Mesendoderm (in vitro differentiated cells): ENCODE measurements at regions not wholly inside any gene's neighbourhood (a gene's known extent, or its start where the extent isn't known, plus 50 kb on each side); places are given as distances from the start of the nearest gene placed in this dataset.

ENCODE experiments used
- DNase-seq: peaks from one replicate; pipeline ENCODE4 v3.0.0; 2013
- H2AK5ac ChIP-seq: 2 replicates; pipeline ENCODE4 v1.6.1; 2013; ENCODE audit warnings: low read length, inconsistent platforms
- H2BK120ac ChIP-seq: 2 replicates; pipeline ENCODE4 v1.6.1; 2013; ENCODE audit warnings: low read depth, mild to moderate bottlenecking, low read length, moderate library complexity, mixed read lengths
- H2BK15ac ChIP-seq: replicated peaks from 2 replicates; pipeline ENCODE4 v1.6.1; 2013; ENCODE audit warnings: low read depth, mild to moderate bottlenecking, moderate library complexity
- H2BK5ac ChIP-seq: 2 replicates; pipeline ENCODE4 v1.6.1; 2013; ENCODE audit warnings: low read length, inconsistent platforms
- H3K18ac ChIP-seq: 2 replicates; pipeline ENCODE4 v1.6.1; 2013; ENCODE audit warnings: mild to moderate bottlenecking, low read length, mixed read lengths
- H3K23ac ChIP-seq: one replicate; pipeline ENCODE4 v1.6.1; 2013; ENCODE audit warnings: low read length
- H3K27ac ChIP-seq: 2 replicates; pipeline ENCODE4 v1.5.1; 2013; ENCODE audit warnings: low read depth, mild to moderate bottlenecking, inconsistent platforms, low read length, moderate library complexity
- H3K27me3 ChIP-seq: 2 replicates; pipeline ENCODE4 v1.6.1; 2013; ENCODE audit warnings: low read length, control low read depth, mild to moderate bottlenecking, inconsistent platforms; ENCODE audit not compliant: insufficient read depth, poor library complexity
- H3K36me3 ChIP-seq: 2 replicates; pipeline ENCODE4 v1.6.1; 2013; ENCODE audit warnings: low read length, inconsistent platforms; ENCODE audit not compliant: control insufficient read depth, insufficient read depth
- H3K4ac ChIP-seq: one replicate; pipeline ENCODE4 v1.6.1; 2013; ENCODE audit warnings: low read depth, mild to moderate bottlenecking, low read length, moderate library complexity
- H3K4me1 ChIP-seq: 2 replicates; pipeline ENCODE4 v1.6.1; 2013; ENCODE audit warnings: low read depth, low read length, inconsistent platforms; ENCODE audit not compliant: control insufficient read depth
- H3K4me2 ChIP-seq: 2 replicates; pipeline ENCODE4 v1.6.1; 2013; ENCODE audit warnings: low read length
- H3K4me3 ChIP-seq: 2 replicates; pipeline ENCODE4 v1.5.1; 2013; ENCODE audit warnings: mild to moderate bottlenecking, low read length
- H3K56ac ChIP-seq: one replicate; pipeline ENCODE4 v1.6.1; 2013; ENCODE audit warnings: low read length
- H3K79me1 ChIP-seq: 2 replicates; pipeline ENCODE4 v1.6.1; 2013; ENCODE audit warnings: low read length, inconsistent platforms
- H3K79me2 ChIP-seq: 2 replicates; pipeline ENCODE4 v1.6.1; 2013; ENCODE audit warnings: mild to moderate bottlenecking, low read length; ENCODE audit not compliant: control insufficient read depth, insufficient read depth
- H3K9ac ChIP-seq: 2 replicates; pipeline ENCODE4 v1.6.1; 2013; ENCODE audit warnings: low read length, inconsistent platforms
- H4K5ac ChIP-seq: one replicate; pipeline ENCODE4 v1.6.1; 2013; ENCODE audit warnings: low read length
- H4K8ac ChIP-seq: one replicate; pipeline ENCODE4 v1.6.1; 2013; ENCODE audit warnings: low read depth, mild to moderate bottlenecking, control low read depth, low read length, moderate library complexity
- WGBS: extraction: QIAGEN DNeasy Blood & Tissue Kit; methylation state at CpG from one replicate; pipeline ENCODE4 v1.1.7; 2013; ENCODE audit warnings: low lambda C conversion rate, missing lambda C conversion rate; ENCODE audit not compliant: insufficient coverage; ENCODE audit errors: extremely low coverage; 5-methylcytosine and 5-hydroxymethylcytosine counted together

DNA sequence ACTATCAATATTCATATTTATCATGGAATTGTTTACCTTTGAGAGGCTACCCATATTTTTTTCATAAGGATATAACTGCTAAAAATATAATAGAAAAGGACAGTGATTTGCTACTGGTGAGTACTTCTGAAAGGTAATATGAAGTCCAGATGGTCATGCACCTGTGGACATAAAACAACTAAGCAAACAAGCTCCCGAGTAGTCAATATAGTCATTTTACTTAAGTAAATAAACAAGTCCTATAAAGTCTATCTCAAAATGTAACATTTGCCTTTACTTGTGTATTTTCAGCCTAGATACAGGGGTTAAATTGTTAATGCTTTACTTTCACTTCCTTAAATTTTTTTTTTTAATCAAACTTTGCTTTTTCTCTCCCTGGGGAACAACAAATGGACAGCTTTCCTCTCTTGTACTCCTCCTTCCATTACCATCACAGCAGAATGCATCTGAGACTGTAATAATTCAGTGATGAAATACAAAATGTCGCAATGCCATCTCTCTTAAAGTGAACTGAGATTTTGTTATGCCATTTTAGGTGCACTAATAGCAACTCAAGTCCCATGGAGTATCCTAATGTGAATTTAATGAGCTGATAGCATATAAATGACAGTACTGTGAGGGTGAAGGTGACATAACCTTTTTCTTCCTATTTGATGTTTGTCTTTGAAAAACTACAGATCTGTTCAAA is 1325.4 kb upstream of the ZEB2 start:
- Histone ChIP-seq H2AK5ac (no peak overlapping the region), H3K18ac (no peak overlapping the region), H3K27me3 (no peaks in the 10 kb centered on the region), H3K56ac (no peak overlapping the region), H3K4me3 (no peak overlapping the region), H3K4me1 (peaks cover 1% of the 10 kb centered on the region), H3K79me1 (no peaks in the 10 kb centered on the region), H2BK120ac (no peak overlapping the region), H3K23ac (no peak overlapping the region), H3K79me2 (no peaks in the 10 kb centered on the region), H3K4me2 (no peak overlapping the region), H3K4ac (no peak overlapping the region), H3K36me3 (no peaks in the 10 kb centered on the region), H3K9ac (no peak overlapping the region), H3K27ac (no peak overlapping the region), H2BK15ac (no peak overlapping the region), H2BK5ac (no peak overlapping the region), H4K8ac (no peak overlapping the region), H4K5ac (no peak overlapping the region)
- no CpG with 5 or more reads among the region's 2 CpGs for WGBS
- DNase-seq, result no peak

DNA sequence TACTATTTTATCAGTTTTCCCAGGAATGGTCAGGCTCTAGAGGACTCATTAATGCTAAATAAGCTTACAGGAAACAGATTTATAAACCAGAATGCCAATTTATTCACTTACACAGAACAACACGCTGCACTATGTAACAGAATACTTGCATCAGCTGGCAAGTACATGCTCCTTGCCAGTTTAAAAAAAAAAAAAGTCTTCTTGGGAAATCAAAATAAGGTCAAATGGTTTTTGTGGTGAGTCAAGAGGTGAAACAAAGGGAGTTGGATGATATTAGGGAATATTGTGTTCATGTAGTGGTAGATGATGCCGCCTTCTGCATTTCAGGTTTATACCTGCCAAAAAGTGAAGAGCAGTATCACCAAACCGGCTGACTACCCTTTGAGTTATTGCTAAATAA is 1322.1 kb upstream of the ZEB2 start:
- peak overlapping the region; percentile 36 for H2BK15ac ChIP-seq
- no peaks in the 10 kb centered on the region for H3K27me3 ChIP-seq
- no peak overlapping the region for H3K23ac ChIP-seq
- H3K79me2 ChIP-seq, result no peaks in the 10 kb centered on the region
- H4K5ac ChIP-seq, result no peak overlapping the region
- H2AK5ac ChIP-seq, result no peak overlapping the region
- no peaks in the 10 kb centered on the region for H3K79me1 ChIP-seq
- no peak overlapping the region for H3K4me2 ChIP-seq
- no peak overlapping the region for H3K56ac ChIP-seq
- no peak overlapping the region for H3K18ac ChIP-seq
- DNase-seq, result no peak
- H2BK120ac ChIP-seq, result no peak overlapping the region
- no peak overlapping the region for H4K8ac ChIP-seq
- no peaks in the 10 kb centered on the region for H3K36me3 ChIP-seq
- H3K27ac ChIP-seq, result no peak overlapping the region
- WGBS, result no CpG with 5 or more reads among the region's 3 CpGs
- H2BK5ac ChIP-seq, result no peak overlapping the region
- H3K4me1 ChIP-seq, result peaks cover 1% of the 10 kb centered on the region
- no peak overlapping the region for H3K4ac ChIP-seq
- no peak overlapping the region for H3K4me3 ChIP-seq
- no peak overlapping the region for H3K9ac ChIP-seq

DNA sequence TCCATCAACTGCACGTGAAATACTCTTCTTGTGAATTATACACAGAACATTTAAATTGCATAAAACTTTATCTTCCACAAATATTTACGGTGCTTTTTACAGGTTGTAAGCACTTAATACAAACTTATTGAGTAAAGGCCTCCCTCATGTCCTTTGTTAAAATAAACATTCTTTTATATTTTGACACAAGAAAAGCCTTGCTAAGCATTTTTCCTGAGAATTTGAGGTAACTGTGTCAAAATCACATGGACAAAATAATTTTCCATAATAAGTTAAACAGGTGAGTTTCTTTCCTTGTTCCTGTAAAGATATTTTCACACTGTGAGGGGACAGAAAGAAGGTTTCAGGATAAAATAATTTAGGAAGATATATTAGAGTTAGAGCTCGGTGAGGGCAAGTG is 1317.1 kb upstream of the ZEB2 start:
- H2BK15ac ChIP-seq, result no peak overlapping the region
- H3K4me3 ChIP-seq, result no peak overlapping the region
- no peak overlapping the region for H3K27ac ChIP-seq
- H3K4me1 ChIP-seq, result no peaks in the 10 kb centered on the region
- no peak overlapping the region for H3K4ac ChIP-seq
- no peak overlapping the region for H2BK5ac ChIP-seq
- H4K5ac ChIP-seq, result no peak overlapping the region
- no peak overlapping the region for H3K18ac ChIP-seq
- WGBS, result 100% methylated on average over 1 of the region's 3 CpGs
- H3K4me2 ChIP-seq, result no peak overlapping the region
- no peak overlapping the region for H3K23ac ChIP-seq
- no peak for DNase-seq
- no peaks in the 10 kb centered on the region for H3K79me1 ChIP-seq
- no peak overlapping the region for H2BK120ac ChIP-seq
- no peak overlapping the region for H4K8ac ChIP-seq
- no peaks in the 10 kb centered on the region for H3K27me3 ChIP-seq
- no peaks in the 10 kb centered on the region for H3K79me2 ChIP-seq
- no peak overlapping the region for H3K56ac ChIP-seq
- no peak overlapping the region for H3K9ac ChIP-seq
- no peaks in the 10 kb centered on the region for H3K36me3 ChIP-seq
- no peak overlapping the region for H2AK5ac ChIP-seq

DNA sequence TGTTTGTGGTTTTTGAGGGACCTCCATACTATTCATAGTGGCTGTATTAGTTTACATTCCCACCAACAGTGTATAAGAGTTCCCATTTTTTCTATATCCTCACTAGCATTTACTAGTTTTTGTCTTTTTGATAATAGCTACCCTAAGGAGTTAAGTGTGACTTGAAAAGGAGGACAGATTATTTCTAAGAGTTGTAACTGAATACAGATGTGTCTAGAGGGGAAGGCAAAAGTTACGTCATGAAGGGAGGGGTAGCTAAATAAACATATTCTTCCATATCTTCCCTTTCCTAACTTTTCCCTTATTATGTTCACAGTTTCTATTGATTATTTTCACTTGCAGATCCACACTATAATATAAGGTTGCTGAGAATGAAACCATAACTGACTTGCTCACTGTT is 1315.7 kb upstream of the ZEB2 start:
- no peak overlapping the region for H4K5ac ChIP-seq
- H3K4me3 ChIP-seq, result no peak overlapping the region
- H2AK5ac ChIP-seq, result no peak overlapping the region
- H3K56ac ChIP-seq, result no peak overlapping the region
- H3K79me1 ChIP-seq, result no peaks in the 10 kb centered on the region
- H3K23ac ChIP-seq, result no peak overlapping the region
- H2BK15ac ChIP-seq, result no peak overlapping the region
- H3K9ac ChIP-seq, result no peak overlapping the region
- no peak overlapping the region for H2BK120ac ChIP-seq
- no peaks in the 10 kb centered on the region for H3K27me3 ChIP-seq
- no CpG with 5 or more reads among the region's 1 CpG for WGBS
- H2BK5ac ChIP-seq, result no peak overlapping the region
- H3K79me2 ChIP-seq, result no peaks in the 10 kb centered on the region
- no peaks in the 10 kb centered on the region for H3K36me3 ChIP-seq
- no peak overlapping the region for H3K18ac ChIP-seq
- no peak overlapping the region for H3K4ac ChIP-seq
- H3K4me1 ChIP-seq, result no peaks in the 10 kb centered on the region
- no peak overlapping the region for H3K27ac ChIP-seq
- H4K8ac ChIP-seq, result no peak overlapping the region
- H3K4me2 ChIP-seq, result no peak overlapping the region
- no peak for DNase-seq

DNA sequence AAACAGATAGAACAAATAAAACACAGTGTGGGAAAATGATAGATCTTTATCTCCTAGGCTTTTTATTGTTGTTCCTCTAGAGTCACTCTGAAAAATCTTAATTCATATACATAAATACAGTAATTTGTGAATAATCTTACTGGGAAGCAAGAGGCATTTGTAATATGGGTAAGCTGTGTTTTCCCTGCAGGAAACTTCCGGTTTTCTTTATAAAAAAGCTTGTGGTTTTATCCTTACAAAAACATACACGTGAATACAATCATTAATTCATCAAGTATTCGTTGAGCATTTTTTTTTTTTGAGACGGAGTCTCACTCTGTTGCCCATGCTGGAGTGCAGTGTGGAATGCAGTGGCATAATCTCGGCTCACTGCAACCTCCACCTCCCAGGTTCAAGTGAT is 1312.8 kb upstream of the ZEB2 start:
- Histone ChIP-seq H3K4me2 (no peak overlapping the region), H3K4me1 (no peaks in the 10 kb centered on the region), H2BK15ac (no peak overlapping the region), H3K23ac (no peak overlapping the region), H3K4ac (no peak overlapping the region), H3K9ac (no peak overlapping the region), H2BK5ac (no peak overlapping the region), H2BK120ac (no peak overlapping the region), H3K79me1 (no peaks in the 10 kb centered on the region), H3K79me2 (no peaks in the 10 kb centered on the region), H3K56ac (no peak overlapping the region), H3K4me3 (no peak overlapping the region), H3K18ac (no peak overlapping the region), H4K8ac (no peak overlapping the region), H3K27me3 (no peaks in the 10 kb centered on the region), H2AK5ac (no peak overlapping the region), H3K36me3 (no peaks in the 10 kb centered on the region), H4K5ac (no peak overlapping the region), H3K27ac (no peak overlapping the region)
- WGBS, result no CpG with 5 or more reads among the region's 5 CpGs
- DNase-seq, result no peak

DNA sequence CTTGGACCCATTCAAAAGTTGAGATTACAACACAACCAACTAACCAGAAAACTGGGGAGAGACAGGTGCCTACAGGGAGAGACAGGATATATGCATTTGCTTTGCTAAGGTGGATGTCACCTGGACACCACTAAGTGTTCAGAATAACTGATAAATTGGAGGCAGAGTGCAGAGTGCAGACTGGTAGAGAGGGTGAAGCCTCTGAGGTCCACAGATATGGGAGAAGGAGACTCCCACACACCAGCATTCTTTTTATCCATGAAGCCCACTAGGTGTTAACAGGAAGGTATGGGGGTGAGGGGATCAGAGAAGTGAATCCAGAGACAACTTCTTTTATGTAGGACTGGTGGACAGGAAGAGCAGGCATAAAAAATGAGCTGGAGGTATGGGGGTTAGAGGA is 1310.0 kb upstream of the ZEB2 start:
- Histone ChIP-seq H3K4me3 (no peak overlapping the region), H4K5ac (no peak overlapping the region), H2BK15ac (no peak overlapping the region), H3K27ac (no peak overlapping the region), H2BK5ac (no peak overlapping the region), H3K4ac (no peak overlapping the region), H3K79me2 (no peaks in the 10 kb centered on the region), H3K27me3 (no peaks in the 10 kb centered on the region), H3K4me1 (no peaks in the 10 kb centered on the region), H3K4me2 (no peak overlapping the region), H2AK5ac (no peak overlapping the region), H3K9ac (no peak overlapping the region), H3K36me3 (no peaks in the 10 kb centered on the region), H4K8ac (no peak overlapping the region), H2BK120ac (no peak overlapping the region), H3K18ac (no peak overlapping the region), H3K56ac (no peak overlapping the region), H3K23ac (no peak overlapping the region), H3K79me1 (no peaks in the 10 kb centered on the region)
- no peak for DNase-seq
